NCI-H146 treated with DMSO at 0.1 percent for 48 hours (cell line): ENCODE measurements at regions not wholly inside any gene's neighbourhood (a gene's known extent, or its start where the extent isn't known, plus 50 kb on each side); places are given as distances from the start of the nearest gene placed in this dataset.

Source experiments
- DNase-seq: peaks from one replicate; lab custom pipeline; 2025; ENCODE audit not compliant: unreplicated experiment; lab: John Stamatoyannopoulos, UW

GRCh38 chr5:15214010-15214409 lies 286.0 kb upstream of the FBXL7 start:
- DNase-seq: no peak

- DNase-seq: no peak
These were observed 290.8 kb upstream of the FBXL7 start for GRCh38 chr5:15209053-15209762.

- no peak for DNase-seq
These were observed 293.8 kb upstream of the FBXL7 start for GRCh38 chr5:15206133-15206532.

- no peak for DNase-seq
These were observed 296.6 kb upstream of the FBXL7 start for GRCh38 chr5:15203376-15203775.

- no peak for DNase-seq
These were observed 309.0 kb upstream of the FBXL7 start for GRCh38 chr5:15191012-15191411.

GRCh38 chr5:15183520-15183919 lies 311.9 kb upstream of the ANKH start:
- no peak for DNase-seq

GRCh38 chr5:15170173-15170572 lies 298.6 kb upstream of the ANKH start:
- DNase-seq: no peak

- DNase-seq: no peak
These were observed 296.8 kb upstream of the ANKH start for GRCh38 chr5:15168358-15168757.

GRCh38 chr5:15160091-15160490 lies 288.5 kb upstream of the ANKH start:
- no peak for DNase-seq

GRCh38 chr5:15159606-15160005 lies 288.0 kb upstream of the ANKH start:
- DNase-seq: no peak

- DNase-seq: no peak
These were observed 270.9 kb upstream of the ANKH start for GRCh38 chr5:15142458-15142857.

GRCh38 chr5:15137414-15137813 lies 265.8 kb upstream of the ANKH start:
- no peak for DNase-seq

- no peak for DNase-seq
These were observed 264.1 kb upstream of the ANKH start for GRCh38 chr5:15135661-15136060.

GRCh38 chr5:15133456-15133965 lies 261.9 kb upstream of the ANKH start:
- no peak for DNase-seq

- DNase-seq: no peak
These were observed 261.3 kb upstream of the ANKH start for GRCh38 chr5:15132816-15133405.

- no peak for DNase-seq
These were observed 260.3 kb upstream of the ANKH start for GRCh38 chr5:15131909-15132308.

GRCh38 chr5:15124871-15125568 lies 253.4 kb upstream of the ANKH start:
- DNase-seq: no peak

- no peak for DNase-seq
These were observed 252.9 kb upstream of the ANKH start for GRCh38 chr5:15124461-15124860.

- DNase-seq: no peak
These were observed 246.1 kb upstream of the ANKH start for GRCh38 chr5:15117688-15118087.

- no peak for DNase-seq
These were observed 245.4 kb upstream of the ANKH start for GRCh38 chr5:15116996-15117395.

GRCh38 chr5:15106530-15107283 lies 235.1 kb upstream of the ANKH start:
- DNase-seq: no peak
